ENCODE measurements at regions not wholly inside any gene's neighbourhood (a gene's known extent, or its start where the extent isn't known, plus 50 kb on each side); places are given as distances from the start of the nearest gene placed in this dataset.

- no peak for DNase-seq
Observed at GRCh38 chr2:121969766-121970639, 214.6 kb downstream of the TSN start.

- no peak for DNase-seq
Observed at GRCh38 chr2:121972203-121972602, 216.8 kb downstream of the TSN start.

- peak; percentile 80 for DNase-seq
Observed at GRCh38 chr2:121974897-121975661, 219.6 kb downstream of the TSN start.

GRCh38 chr2:121976926-121977325, 221.5 kb downstream of the TSN start:
- no peak for DNase-seq

GRCh38 chr2:121977326-121977725, 221.9 kb downstream of the TSN start:
- no peak for DNase-seq

GRCh38 chr2:121992700-121993099, 237.2 kb downstream of the TSN start:
- DNase-seq: no peak

- no peak for DNase-seq
Observed at GRCh38 chr2:121993682-121994081, 238.2 kb downstream of the TSN start.

- no peak for DNase-seq
Observed at GRCh38 chr2:121994238-121995206, 239.1 kb downstream of the TSN start.

GRCh38 chr2:121998751-121999150, 243.3 kb downstream of the TSN start:
- no peak for DNase-seq

GRCh38 chr2:121999264-121999663, 243.8 kb downstream of the TSN start:
- DNase-seq: peak; percentile 17

GRCh38 chr2:122000556-122001340, 245.3 kb downstream of the TSN start:
- DNase-seq: no peak

- no peak for DNase-seq
Observed at GRCh38 chr2:122001441-122001874, 246.0 kb downstream of the TSN start.

GRCh38 chr2:122003196-122003940, 247.9 kb downstream of the TSN start:
- no peak for DNase-seq

- no peak for DNase-seq
Observed at GRCh38 chr2:122007126-122007525, 251.7 kb downstream of the TSN start.

GRCh38 chr2:122007577-122007976, 252.1 kb downstream of the TSN start:
- DNase-seq: no peak

GRCh38 chr2:122009561-122009960, 254.1 kb downstream of the TSN start:
- DNase-seq: no peak

- peak; percentile 16 for DNase-seq
Observed at GRCh38 chr2:122011493-122012270, 256.2 kb downstream of the TSN start.

- DNase-seq: no peak
Observed at GRCh38 chr2:122018736-122019135, 263.3 kb downstream of the TSN start.

GRCh38 chr2:122019724-122020123, 264.3 kb downstream of the TSN start:
- no peak for DNase-seq

- no peak for DNase-seq
Observed at GRCh38 chr2:122020377-122020776, 264.9 kb downstream of the TSN start.

Measured in fibroblast of upper back skin (primary cell).